HG02981 (cell line): ENCODE measurements at regions not wholly inside any gene's neighbourhood (a gene's known extent, or its start where the extent isn't known, plus 50 kb on each side); places are given as distances from the start of the nearest gene placed in this dataset.
"Not testable (repeated sequence)": the region's sequence is repeated elsewhere in the genome, so short reads cannot be mapped to it uniquely, and the experiment has no call there.

ENCODE experiments used
- ATAC-seq: cut with Tn5 transposase; IDR thresholded peaks from one replicate; pipeline ENCODE4 v1.9.1; 2021; ENCODE audit warnings: mild to moderate bottlenecking, moderate library complexity; ENCODE audit not compliant: unreplicated experiment

DNA sequence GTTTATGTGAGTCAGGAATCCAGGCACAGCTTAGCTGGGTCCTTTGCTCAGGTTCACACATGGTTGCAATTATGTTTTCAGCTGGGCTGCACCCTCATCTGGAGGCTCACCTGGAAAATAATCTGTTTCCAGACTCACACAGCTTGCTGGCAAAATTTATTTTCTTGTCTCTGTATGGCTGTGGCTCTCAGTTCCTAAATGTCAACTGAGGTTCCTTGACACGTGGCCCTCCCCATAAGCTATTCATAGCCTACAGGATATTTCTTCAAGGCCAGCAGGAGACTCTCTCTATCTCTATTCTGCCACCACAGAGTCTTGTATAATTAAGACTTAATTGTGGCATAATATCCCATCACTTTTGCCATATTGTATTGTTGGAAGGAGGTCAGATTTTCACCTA lies 732.0 kb downstream of the CDH18 start:
- ATAC-seq = no peak

DNA sequence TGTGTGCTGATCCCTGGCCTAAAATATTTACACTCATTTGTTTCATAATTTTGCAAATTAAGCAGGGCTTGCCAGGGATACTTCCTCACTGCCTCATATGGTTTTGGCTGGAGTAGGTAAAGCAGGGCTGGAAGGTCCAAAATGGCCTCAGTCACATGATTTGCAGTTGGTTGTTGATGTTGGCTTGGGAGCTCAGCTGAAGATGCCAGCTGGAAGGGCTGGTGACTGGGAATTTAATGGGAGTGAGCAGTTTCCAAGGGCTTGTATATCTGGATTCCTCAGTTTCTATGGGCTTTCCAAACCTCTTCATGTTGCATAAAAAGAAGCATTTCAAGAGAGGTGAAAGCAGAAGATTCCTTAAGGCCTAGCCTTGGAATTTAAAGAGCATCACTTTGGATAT lies 729.3 kb downstream of the CDH18 start:
- ATAC-seq = no peak

DNA sequence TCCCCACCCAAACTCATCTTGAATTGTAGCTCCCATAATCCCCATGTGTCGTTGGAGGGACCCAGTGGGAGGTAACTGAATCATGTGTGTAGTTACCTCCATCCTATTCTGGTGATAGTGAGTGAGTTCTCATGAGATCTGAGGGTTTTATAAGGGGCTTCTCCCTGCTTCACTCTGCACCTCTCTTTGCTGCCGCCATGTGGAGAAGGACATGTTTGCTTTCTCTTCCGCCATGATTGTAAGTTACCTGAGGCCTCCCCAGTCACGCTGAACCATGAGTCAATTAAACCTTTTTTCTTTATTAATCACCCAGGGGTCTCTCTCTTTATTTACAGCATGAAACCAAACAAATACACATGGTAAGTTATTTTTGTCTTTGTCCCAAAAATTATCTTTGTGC lies 726.1 kb downstream of the CDH18 start:
- no peak for ATAC-seq

DNA sequence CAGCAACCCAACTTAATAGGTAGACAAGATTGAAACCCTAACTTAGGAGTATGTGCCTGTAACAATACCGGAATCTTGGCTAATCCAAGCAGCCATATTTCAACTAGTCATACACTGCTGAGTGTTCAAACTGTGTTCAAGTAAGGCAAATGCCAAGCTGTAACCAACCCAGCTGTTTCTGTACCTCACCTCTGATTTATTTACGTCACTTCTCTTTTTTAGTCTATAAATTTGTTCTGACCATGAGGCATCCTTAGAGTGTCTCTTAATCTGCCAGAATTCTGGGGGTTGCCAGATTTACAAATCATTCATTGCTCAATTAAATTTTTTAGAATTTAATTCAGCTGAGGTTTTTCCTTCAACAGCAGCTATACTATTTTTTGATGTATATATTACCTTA lies 723.2 kb downstream of the CDH18 start:
- no peak for ATAC-seq

DNA sequence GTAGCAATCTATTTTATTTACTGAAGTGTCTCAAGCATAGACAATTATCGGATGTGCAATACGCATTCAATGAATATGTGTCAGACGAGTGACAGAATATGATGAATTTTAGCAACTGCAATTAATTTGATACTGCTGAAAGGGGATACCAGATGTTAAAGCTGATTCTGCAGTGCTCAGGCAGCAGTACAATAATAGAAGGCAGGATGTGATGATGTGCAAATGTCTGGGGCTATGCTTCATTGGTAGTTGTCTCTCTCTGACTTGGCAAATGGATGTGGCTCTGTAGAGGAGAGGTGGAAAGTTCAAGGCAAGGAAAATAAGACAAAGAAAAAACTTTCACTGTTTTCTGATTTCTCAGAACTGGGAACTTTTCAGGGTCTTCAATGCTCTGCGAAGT lies 721.2 kb downstream of the CDH18 start:
- ATAC-seq = no peak

DNA sequence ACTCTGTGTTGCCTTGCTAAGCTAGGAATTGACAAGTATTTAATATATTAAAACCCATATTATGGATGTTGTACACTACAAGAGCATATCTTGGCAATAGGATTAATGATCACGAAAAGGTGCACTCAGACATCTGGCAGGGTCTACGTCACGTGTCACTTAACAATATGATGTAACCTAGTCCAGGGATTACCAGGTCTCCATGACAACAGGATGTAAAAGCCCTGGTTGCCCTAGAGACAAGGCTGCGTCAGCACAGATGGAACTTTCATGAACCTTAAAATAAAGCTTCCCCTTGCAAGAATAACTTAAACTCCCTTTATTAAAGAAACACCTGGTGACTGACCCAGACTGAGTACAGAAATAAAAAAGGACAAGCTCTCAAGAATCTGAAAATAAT lies 717.8 kb downstream of the CDH18 start:
- ATAC-seq = no peak

DNA sequence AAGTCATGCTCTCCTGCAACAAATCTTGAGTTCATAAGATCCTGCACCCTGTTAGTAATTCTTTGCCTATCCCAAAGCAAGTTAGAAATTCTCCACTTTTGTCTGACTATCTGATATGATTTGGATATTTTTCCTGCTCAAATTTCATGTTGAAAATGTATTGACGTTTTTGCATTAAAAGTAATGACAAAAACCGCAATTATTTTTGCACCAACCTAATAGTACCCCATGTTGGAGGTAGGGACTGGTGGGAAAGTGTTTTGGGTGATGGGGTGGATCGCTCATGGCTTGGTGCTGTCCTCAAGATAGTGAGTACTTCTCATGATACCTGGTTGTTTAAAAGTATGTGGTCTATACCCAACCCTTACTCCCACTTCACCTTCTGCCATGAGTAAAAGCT lies 713.4 kb downstream of the CDH18 start:
- no peak for ATAC-seq

DNA sequence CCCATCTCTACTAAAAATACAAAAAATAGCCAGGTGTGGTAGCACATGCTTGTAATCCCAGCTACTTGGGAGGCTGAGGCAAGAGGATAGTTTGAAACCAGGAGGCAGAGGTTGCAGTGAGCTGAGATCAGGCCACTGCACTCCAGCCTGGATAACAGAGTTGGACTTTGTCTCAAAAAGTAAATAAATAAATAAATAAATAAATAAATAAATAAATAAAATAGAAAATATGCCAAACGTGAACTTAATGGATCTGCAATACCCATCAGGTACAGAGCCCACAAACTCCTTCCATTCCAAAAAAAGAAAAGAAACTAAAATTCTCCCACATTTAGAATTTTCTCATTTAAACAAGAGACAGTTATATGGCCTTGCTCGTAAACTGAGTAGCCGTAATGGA lies 702.7 kb downstream of the CDH18 start:
- no peak for ATAC-seq

DNA sequence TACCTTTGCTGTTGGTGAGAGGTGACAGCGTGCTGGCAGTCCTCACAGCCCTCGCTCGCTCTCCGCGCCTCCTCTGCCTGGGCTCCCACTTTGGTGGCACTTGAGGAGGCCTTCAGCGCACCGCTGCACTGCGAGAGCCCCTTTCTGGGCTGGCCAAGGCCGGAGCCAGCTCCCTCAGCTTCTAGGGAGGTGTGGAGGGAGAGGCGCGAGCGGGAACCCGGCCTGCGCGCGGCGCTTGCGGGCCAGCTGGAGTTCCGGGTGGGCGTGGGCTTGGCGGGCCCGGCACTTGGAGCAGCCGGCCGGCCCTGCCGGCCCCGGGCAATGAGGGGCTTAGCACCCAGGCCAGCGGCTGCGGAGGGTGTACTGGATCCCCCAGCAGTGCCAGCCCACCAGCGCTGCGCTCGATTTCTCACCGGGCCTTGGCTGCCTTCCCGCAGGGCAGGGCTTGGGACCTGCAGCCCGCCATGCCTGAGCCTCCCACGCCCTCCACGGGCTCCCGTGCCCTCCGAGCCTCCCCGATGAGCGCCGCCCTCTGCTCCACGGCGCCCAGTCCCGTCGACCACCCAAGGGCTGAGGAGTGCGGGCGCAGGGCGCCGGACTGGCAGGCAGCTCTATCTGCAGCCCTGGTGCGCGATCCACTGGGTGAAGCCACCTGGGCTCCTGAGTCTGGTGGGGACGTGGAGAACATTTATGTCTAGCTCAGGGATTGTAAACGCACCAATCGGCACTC lies 700.3 kb downstream of the CDH18 start:
- not testable (repeated sequence) for ATAC-seq

DNA sequence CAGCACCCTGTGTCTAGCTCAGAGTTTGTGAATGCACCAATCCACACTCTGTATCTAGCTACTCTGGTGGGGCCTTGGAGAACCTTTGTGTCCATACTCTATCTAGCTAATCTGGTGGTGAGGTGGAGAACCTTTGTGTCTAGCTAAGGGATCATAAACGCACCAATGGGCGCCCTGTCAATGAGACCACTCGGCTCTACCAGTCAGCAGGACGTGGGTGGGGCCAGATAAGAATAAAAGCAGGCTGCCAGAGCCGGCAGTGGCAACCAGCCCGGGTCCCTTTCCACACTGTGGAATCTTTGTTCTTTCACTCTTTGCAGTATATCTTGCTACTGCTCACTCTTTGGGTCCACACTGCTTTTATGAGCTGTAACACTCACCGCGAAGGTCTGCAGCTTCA lies 699.7 kb downstream of the CDH18 start:
- ATAC-seq = not testable (repeated sequence)

DNA sequence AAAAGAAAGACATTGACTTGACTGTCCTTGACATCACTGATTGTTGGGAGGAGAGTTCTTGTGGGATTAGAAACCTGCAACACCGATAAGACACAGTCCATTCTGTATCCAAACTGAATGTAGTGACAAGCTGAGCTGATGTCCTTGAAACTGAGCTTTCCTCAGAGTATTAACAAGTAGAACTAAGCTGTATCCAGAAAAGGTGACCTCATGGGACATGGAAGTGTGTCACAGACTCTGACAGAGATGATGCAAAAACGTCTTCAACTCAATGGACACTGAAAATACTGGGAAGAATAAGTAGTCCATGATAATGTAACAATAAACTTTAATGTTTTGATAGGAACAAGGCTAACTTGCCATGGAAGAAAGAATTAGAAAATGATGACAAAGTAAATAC lies 690.1 kb downstream of the CDH18 start:
- no peak for ATAC-seq

DNA sequence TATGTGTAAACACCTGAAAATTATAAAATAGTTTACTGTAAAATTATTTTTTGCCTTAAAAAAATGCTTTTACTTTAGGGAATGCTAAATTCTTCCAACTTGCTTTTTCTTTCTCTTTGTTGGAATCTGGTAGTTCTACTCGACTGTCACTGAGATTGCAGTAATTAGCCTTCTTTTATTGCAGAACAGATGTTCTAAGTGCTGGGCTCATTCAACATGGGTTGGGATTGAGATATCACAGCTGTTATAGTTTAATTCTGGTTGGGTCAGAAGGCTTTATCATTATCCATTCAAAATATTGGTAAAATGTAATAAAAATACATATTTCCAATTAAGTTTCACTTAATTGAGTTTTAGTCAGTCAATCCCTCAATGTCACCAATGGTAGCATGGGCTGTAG lies 686.7 kb downstream of the CDH18 start:
- ATAC-seq = no peak

DNA sequence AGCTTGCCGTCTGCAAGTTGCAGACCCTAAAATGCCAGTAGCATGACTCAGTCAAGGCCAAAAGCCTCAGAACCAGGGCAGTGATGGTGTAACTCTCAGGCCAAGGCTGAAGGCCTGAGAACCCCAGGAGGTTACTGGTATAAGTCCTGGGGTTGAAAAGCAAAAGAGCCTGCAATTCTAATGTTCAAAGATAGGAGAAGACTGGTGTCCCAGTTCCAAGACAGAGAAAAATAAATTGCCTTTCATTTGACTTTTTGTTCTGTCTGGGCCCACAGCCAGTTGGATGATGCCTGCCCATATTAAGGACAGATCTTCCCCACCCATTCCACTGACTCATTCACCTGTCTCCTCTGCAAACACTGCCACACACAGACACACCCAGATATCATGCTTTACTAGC lies 673.2 kb downstream of the CDH18 start:
- no peak for ATAC-seq

DNA sequence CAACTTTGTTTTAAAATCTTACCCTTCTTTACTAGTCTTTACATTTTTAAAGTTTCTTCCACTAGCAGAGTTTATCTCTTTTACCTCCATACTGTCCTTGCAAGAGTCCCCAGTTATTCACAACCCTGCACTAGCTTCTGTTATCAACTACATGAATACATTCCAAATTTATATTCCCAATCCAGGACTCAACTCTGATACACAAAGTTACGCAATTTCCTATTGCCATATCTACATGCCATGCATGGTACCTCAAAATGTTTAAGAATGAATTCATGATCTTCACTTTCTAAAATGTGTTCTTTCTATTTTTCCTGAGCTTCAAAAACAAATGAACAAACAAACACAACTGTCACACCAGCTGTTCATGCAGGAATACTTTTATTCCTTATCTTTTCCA lies 668.7 kb downstream of the CDH18 start:
- ATAC-seq = no peak

DNA sequence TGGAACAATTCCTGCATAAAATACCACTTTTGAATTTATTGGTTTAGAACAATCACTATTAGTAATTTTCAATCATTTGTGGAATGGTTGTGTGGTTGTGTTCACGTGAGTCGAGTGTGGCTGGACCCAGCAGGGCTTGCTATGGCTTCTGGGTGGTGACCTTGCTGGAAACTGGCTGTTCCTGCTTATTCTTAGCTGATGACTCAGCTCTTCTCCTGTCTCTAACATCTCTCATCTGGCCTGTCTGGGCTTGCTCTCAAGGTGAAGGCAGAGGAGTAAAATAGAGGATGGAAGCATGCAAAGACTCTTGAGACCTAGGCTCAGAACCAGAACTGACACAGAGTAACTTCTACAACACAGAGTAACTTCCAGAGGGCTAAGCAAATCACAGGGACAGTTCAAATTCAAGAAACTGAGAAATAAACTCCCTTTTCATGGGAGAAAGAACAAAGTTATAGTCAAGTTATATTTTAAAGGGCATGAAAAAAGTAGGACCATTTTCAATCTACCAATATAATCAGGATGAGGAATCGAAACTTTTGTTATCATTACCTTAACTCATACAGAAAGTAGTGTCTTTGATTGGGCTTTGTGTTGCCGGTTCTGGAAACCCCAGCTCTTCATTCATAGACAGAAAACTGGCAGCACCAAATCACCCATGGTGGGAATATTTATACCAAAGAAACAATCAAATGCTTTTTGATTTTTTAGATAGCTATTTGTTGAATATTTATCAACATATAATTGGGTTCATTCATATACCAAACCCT lies 665.1 kb downstream of the CDH18 start:
- no peak for ATAC-seq

DNA sequence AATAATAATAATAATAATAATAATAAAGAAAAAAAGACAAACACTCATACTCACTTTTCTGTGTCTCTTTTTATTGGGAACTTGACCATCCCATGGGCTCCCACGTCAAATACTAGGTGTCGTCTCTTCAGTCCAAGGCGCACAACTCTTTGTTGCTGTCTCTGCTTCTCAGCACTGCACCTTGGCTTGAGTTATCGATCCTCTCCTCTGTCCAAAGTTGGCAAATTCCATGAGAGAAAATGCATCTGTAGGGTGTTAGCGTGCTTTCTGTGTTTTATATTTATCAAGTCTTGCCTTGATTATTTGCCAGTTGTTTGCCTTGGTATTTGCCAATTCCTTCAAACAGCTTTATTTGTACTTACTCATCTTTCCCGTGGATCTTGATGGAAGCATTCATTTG lies 653.7 kb downstream of the CDH18 start:
- ATAC-seq = no peak

DNA sequence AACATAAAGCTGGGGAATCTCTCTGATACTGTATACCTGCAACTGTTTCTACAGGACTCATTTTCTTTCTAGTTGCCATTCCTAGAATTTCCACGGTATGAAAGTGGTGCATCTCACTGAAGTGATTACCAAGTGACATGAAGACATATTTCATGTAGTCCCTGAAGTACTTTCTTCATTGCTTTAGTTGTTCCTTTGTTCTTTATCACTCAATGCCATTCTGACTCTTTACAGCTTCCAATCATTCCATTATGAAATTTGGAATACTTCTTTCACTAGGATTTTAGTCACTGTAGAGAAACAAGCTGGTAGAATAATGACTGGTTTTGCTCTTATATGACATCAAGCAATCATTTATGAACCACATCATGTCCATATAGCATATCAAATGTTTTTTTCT lies 645.1 kb downstream of the CDH18 start:
- no peak for ATAC-seq

DNA sequence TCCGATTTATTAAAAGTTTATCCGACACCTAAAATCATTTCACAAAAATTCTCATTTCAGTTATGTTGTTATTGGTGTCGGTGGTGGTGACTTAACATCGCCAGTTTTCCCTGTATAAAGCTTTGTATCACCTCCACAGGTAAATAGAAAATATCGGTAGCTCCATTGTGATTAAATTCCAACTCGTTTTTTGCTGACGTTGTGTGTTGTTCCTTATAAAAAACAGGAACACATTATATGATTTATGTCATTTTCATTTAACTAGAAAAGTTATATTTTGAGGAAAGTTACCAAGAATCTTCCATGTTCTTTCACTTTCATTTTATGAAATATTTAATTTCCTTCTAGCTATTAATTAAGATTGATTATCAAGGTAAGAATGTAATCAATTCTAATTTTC lies 635.9 kb downstream of the CDH18 start:
- no peak for ATAC-seq

DNA sequence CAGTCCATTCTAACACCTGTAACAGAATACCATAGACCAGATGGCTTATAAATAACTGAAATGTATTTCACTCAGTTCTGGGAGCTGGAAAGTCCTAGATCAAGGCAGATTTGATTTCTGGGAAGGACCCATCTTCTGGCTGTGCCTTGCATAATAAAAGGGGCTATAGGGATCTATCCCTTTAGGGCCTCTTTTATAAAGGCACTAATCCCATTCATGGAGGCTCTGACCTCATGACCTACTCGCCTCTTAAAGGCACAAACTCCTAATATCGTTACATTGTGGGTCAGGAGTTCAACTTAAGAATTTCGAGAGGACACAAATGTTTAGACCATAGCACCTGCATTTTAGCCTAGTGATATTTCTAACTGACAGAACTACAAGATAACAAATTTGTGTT lies 619.0 kb downstream of the CDH18 start:
- no peak for ATAC-seq

DNA sequence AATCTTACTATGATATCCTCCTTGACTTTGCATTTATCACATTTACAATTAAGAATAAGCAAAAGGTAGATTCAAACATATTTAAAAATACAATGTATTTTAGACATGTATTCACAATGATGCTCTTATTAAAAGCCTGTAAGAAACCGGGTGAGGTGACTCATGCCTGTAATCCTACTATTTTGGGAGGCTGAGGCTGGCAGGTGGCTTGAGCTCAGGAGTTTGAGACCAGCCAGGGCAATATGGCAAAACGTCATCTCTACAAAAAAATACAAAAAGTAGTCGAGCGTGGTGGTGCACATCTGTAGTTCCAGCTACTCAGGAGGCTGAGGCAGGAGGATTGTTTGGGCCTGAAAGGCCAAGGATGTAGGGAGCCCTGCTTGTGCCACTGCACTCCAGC lies 618.4 kb downstream of the CDH18 start:
- ATAC-seq = no peak

DNA sequence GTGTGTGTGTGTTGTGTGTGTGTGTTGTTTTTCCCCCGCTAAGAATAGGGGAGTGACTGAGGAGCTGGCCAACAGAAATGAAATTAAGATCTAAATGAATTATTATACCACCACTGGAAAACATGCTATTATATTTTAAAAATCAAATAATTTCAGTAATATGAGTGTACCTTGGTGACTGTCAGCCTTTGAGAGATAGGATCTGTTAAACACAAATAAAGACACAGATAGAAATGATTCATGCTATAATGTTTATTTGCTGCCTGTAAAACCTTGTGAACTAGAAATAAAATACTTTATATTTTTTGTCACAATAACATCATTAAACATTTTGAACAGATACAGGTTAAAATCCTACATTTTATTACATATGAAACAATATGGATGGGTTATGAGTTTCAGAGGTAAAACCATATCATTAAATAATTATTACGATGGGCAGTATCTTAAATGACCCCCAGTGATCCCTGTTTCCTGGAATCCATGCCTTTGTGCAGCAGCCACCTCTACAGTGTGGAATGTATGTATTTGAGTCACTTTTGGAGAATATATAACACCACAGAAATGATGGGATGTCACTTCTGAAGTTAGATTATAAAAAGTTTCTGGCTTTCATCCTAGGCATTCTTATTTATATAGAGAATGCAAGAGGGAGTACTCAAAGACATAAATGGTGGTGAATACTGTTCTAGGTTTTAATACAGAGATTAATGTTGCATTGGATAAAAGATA lies 617.2 kb downstream of the CDH18 start:
- no peak for ATAC-seq

DNA sequence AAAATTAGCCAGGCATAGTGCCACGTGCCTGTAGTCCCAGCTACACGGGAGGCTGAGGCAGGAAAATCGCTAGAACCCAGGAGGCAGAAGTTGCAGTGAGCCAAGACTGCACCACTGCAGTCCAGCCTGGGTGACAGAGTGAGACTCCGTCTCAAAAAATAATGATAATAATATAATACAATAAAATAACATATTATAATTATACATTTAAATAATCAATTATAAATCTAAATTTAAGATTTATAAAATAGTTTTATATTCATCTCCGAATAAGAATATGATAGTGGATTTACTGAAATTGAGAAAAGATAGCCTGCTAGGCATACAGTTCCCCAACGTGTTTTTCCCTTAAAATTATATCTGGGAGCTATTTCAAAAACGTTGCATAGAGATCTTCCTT lies 599.6 kb downstream of the CDH18 start:
- ATAC-seq = no peak
